Epithelial cell of prostate (primary cell): ENCODE measurements at regions not wholly inside any gene's neighbourhood (a gene's known extent, or its start where the extent isn't known, plus 50 kb on each side); places are given as distances from the start of the nearest gene placed in this dataset.
A peak's percentile ranks its signal among the peaks of the same experiment; 100 is the strongest.

Experiments
- DNase-seq: peaks from one replicate; pipeline ENCODE4 v3.0.0-alpha.2; 2011; ENCODE audit warnings: low read depth, low spot score
- H3K27ac ChIP-seq: fragments of 450-650 bp; 2 replicates; pipeline ENCODE4 v1.5.1; 2017; ENCODE audit warnings: mild to moderate bottlenecking

GRCh38 chr1:5458248-5458647, 534.0 kb downstream of the NPHP4 start:
- H3K27ac ChIP-seq = no peak overlapping the region
- DNase-seq = no peak

- H3K27ac ChIP-seq = no peak overlapping the region
- DNase-seq = no peak
Measured at GRCh38 chr1:5456090-5456811, 536.0 kb downstream of the NPHP4 start.

- no peak for DNase-seq
- no peak overlapping the region for H3K27ac ChIP-seq
Measured at GRCh38 chr1:5455651-5456050, 536.6 kb downstream of the NPHP4 start.

- no peak overlapping the region for H3K27ac ChIP-seq
- DNase-seq = no peak
Measured at GRCh38 chr1:5455056-5455455, 537.2 kb downstream of the NPHP4 start.

- H3K27ac ChIP-seq = no peak overlapping the region
- no peak for DNase-seq
Measured at GRCh38 chr1:5453347-5453746, 538.9 kb downstream of the NPHP4 start.

- DNase-seq = no peak
- H3K27ac ChIP-seq = no peak overlapping the region
Measured at GRCh38 chr1:5451671-5452070, 540.6 kb downstream of the NPHP4 start.

GRCh38 chr1:5448486-5448885, 543.7 kb downstream of the NPHP4 start:
- no peak overlapping the region for H3K27ac ChIP-seq
- DNase-seq = no peak

- no peak overlapping the region for H3K27ac ChIP-seq
- DNase-seq = no peak
Measured at GRCh38 chr1:5447503-5447960, 544.7 kb downstream of the NPHP4 start.

GRCh38 chr1:5444396-5444795, 547.8 kb downstream of the NPHP4 start:
- H3K27ac ChIP-seq = no peak overlapping the region
- no peak for DNase-seq

GRCh38 chr1:5436808-5437207, 555.4 kb downstream of the NPHP4 start:
- no peak for DNase-seq
- no peak overlapping the region for H3K27ac ChIP-seq

- no peak for DNase-seq
- H3K27ac ChIP-seq = no peak overlapping the region
Measured at GRCh38 chr1:5435414-5435813, 556.8 kb downstream of the NPHP4 start.

GRCh38 chr1:5432436-5432835, 559.8 kb downstream of the NPHP4 start:
- DNase-seq = no peak
- no peak overlapping the region for H3K27ac ChIP-seq

GRCh38 chr1:5430911-5431697, 561.1 kb downstream of the NPHP4 start:
- H3K27ac ChIP-seq = no peak overlapping the region
- DNase-seq = no peak

- no peak for DNase-seq
- no peak overlapping the region for H3K27ac ChIP-seq
Measured at GRCh38 chr1:5430136-5430535, 562.1 kb downstream of the NPHP4 start.

GRCh38 chr1:5428351-5428750, 563.9 kb downstream of the NPHP4 start:
- H3K27ac ChIP-seq = no peak overlapping the region
- DNase-seq = no peak

- no peak for DNase-seq
- no peak overlapping the region for H3K27ac ChIP-seq
Measured at GRCh38 chr1:5427026-5427613, 565.1 kb downstream of the NPHP4 start.

GRCh38 chr1:5424802-5425703, 567.2 kb downstream of the NPHP4 start:
- peak; percentile 2 for DNase-seq

GRCh38 chr1:5423109-5423508, 569.1 kb downstream of the NPHP4 start:
- no peak overlapping the region for H3K27ac ChIP-seq
- DNase-seq = no peak

More at GRCh38 chr1:5424802-5425703, 567.2 kb downstream of the NPHP4 start:
- H3K27ac ChIP-seq = no peak overlapping the region

- H3K27ac ChIP-seq = no peak overlapping the region
- DNase-seq = no peak
Measured at GRCh38 chr1:5419501-5419900, 572.7 kb downstream of the NPHP4 start.

- H3K27ac ChIP-seq = no peak overlapping the region
- DNase-seq = no peak
Measured at GRCh38 chr1:5416518-5416917, 575.7 kb downstream of the NPHP4 start.
